WTC11 (cell line): ENCODE measurements at regions not wholly inside any gene's neighbourhood (a gene's known extent, or its start where the extent isn't known, plus 50 kb on each side); places are given as distances from the start of the nearest gene placed in this dataset.

Source experiments
- CREB1 ChIP-seq: sonication (generic); formaldehyde crosslinking; IDR thresholded peaks from 2 replicates; pipeline ENCODE4 v1.8.0; 2023; ENCODE audit warnings: mild to moderate bottlenecking, missing genetic modification reagents
- CREM ChIP-seq: sonication (generic); formaldehyde crosslinking; IDR thresholded peaks from 2 replicates; pipeline ENCODE4 v1.8.1; 2022; ENCODE audit warnings: mild to moderate bottlenecking, missing genetic modification reagents, moderate library complexity
- CTCF ChIP-seq: fragments of 200-600 bp; IDR thresholded peaks from 2 replicates; pipeline ENCODE4 v1.8.0; 2022; ENCODE audit warnings: antibody characterized with exemption
- FOXJ3 ChIP-seq: sonication (generic); formaldehyde crosslinking; IDR thresholded peaks from 2 replicates; pipeline ENCODE4 v1.9.0; 2021; ENCODE audit warnings: missing genetic modification reagents, mild to moderate bottlenecking, borderline replicate concordance
- FOXP4 ChIP-seq: sonication (generic); formaldehyde crosslinking; IDR thresholded peaks from 2 replicates; pipeline ENCODE4 v1.8.0; 2022; ENCODE audit warnings: mild to moderate bottlenecking, missing genetic modification reagents
- GABPB1 ChIP-seq: sonication (generic); formaldehyde crosslinking; IDR thresholded peaks from 2 replicates; pipeline ENCODE4 v1.8.1; 2023; ENCODE audit warnings: mild to moderate bottlenecking, missing genetic modification reagents
- IRF2 ChIP-seq: sonication (generic); formaldehyde crosslinking; IDR thresholded peaks from 2 replicates; pipeline ENCODE4 v1.8.0; 2022; ENCODE audit warnings: low read depth, missing genetic modification reagents, borderline replicate concordance
- NFYB ChIP-seq: sonication (generic); formaldehyde crosslinking; conservative IDR thresholded peaks from 2 replicates; pipeline ENCODE4 v1.8.0; 2022; ENCODE audit warnings: low read depth, missing genetic modification reagents
- NR2C2 ChIP-seq: sonication (generic); formaldehyde crosslinking; IDR thresholded peaks from 2 replicates; pipeline ENCODE4 v1.8.0; 2022; ENCODE audit warnings: mild to moderate bottlenecking, missing genetic modification reagents
- SMAD4 ChIP-seq: sonication (generic); formaldehyde crosslinking; IDR thresholded peaks from 2 replicates; pipeline ENCODE4 v1.8.0; 2022; ENCODE audit warnings: mild to moderate bottlenecking, missing genetic modification reagents
- ZBTB21 ChIP-seq: sonication (generic); formaldehyde crosslinking; IDR thresholded peaks from 2 replicates; pipeline ENCODE4 v1.8.1; 2023; ENCODE audit warnings: mild to moderate bottlenecking, missing genetic modification reagents, borderline replicate concordance
- ZNF121 ChIP-seq: sonication (generic); formaldehyde crosslinking; IDR thresholded peaks from 2 replicates; pipeline ENCODE4 v1.8.0; 2023; ENCODE audit warnings: missing genetic modification reagents
- ZNF317 ChIP-seq: sonication (generic); formaldehyde crosslinking; IDR thresholded peaks from 2 replicates; pipeline ENCODE4 v1.8.1; 2023; ENCODE audit warnings: low read depth, mild to moderate bottlenecking, moderate library complexity, missing genetic modification reagents, borderline replicate concordance
- ZNF512 ChIP-seq: sonication (generic); formaldehyde crosslinking; IDR thresholded peaks from 2 replicates; pipeline ENCODE4 v1.8.1; 2022; ENCODE audit warnings: missing genetic modification reagents, borderline replicate concordance

GRCh38 chr7:4603843-4604231 lies 78.3 kb upstream of the FOXK1 start:
- TF ChIP-seq CREB1 (CRISPR knock-in tag) (no peak), IRF2 (CRISPR knock-in tag) (no peak), CTCF (no peak), ZNF512 (CRISPR knock-in tag) (no peak), GABPB1 (CRISPR knock-in tag) (no peak), ZNF317 (CRISPR knock-in tag) (no peak), ZBTB21 (CRISPR knock-in tag) (no peak), FOXJ3 (CRISPR knock-in tag) (no peak), SMAD4 (CRISPR knock-in tag) (no peak), NFYB (CRISPR knock-in tag) (no peak), FOXP4 (CRISPR knock-in tag) (no peak), NR2C2 (CRISPR knock-in tag) (no peak), CREM (CRISPR knock-in tag) (no peak), ZNF121 (CRISPR knock-in tag) (no peak)
